ENCODE measurements at regions not wholly inside any gene's neighbourhood (a gene's known extent, or its start where the extent isn't known, plus 50 kb on each side); places are given as distances from the start of the nearest gene placed in this dataset.

- TF ChIP-seq CTCF (IDR thresholded peaks at IDR 0.05) (no peak), POLR2A (IDR thresholded peaks at IDR 0.05) (no peak)
These were observed 675.0 kb downstream of the TMEM121 start for GRCh38 chr14:106201376-106201775.
